ENCODE measurements at regions not wholly inside any gene's neighbourhood (a gene's known extent, or its start where the extent isn't known, plus 50 kb on each side); places are given as distances from the start of the nearest gene placed in this dataset.

DNA sequence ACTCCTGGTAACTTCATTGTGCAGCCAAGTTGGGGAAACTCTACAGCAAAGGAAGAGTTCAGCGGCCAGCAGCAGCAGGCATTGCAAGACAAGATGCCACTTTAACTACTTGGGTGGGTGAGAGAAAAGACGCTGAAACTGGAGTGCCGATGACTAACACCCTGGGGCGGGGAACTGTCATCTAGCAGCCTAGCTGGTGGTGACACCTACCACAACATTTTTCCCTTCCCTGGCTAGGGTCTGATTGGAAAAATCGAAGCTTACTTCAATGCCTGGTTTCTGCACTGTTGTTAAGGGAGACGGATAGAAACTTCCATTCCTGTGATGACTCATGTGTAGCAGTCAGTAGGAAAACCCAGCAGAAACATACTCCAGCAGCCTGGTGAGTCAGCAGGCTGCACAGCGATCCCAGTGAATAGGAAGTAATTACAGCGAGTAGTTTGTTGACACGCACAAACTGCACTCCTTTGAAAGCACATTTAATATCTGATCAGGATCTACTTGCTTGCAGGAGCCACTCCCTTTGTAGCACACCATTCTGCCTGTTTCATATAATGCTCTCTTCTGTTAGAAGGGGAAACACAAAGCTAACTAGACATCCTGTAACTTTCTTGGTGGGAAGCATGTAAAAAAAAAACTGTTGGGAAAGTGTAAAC, 62.1 kb upstream of the MAPRE2 start:
- DNase-seq: peak; percentile 44

DNA sequence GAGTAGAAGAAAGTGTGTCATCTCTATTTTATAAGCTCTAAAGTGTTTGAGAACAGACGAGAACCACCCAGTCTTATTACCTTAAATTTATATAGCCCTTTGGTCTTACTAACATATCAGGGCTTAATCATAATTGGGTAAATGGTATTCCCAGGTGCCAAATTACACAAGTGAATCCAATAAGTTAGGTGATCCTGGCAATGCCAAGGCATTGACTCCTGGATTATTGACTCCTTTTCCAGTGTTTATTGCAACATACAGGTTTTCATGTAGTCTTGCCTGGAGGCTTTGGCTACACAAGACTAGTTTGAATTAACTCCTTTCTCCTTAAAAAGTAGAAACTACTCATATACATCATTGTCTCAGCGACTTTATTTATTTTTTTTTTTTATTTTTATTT, 59.7 kb upstream of the MAPRE2 start:
- DNase-seq: no peak

DNA sequence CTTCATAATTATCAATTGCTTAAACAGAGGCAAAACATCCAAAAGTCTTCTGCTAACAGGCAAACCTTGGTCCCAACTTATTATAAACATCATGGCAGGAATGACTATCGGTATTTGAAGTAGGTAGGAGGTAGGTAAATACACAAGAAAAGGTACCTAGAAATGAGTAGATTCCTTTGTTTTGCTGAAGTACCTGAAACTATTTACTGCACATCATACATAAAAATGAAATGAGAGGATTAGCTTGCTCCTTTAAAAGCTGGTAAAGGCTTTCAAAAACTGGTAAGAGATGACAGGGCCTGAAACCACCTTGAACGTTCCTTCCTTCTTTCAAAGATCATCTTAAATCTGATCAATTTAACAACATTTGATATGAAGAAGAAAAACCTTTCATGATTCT, 55.2 kb upstream of the MAPRE2 start:
- DNase-seq: no peak

DNA sequence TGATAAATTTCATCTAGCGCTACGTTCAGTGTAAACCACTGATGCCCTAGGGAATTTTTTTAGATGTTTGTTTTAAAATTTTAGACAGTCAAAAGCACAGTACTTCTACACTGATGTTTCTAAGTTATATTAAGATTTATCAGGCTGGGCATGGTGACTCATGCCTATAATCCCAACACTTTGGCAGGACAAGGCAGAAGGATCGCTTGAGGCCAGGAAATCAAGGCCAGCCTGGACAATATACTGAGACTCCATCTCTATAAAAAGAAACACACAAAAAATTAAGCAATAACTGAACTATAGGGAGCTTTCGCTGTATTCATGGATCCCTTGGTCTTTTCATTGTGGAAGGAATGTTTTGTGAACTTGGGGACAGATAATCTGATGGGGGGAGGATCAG, 50.6 kb upstream of the MAPRE2 start:
- DNase-seq: no peak

DNA sequence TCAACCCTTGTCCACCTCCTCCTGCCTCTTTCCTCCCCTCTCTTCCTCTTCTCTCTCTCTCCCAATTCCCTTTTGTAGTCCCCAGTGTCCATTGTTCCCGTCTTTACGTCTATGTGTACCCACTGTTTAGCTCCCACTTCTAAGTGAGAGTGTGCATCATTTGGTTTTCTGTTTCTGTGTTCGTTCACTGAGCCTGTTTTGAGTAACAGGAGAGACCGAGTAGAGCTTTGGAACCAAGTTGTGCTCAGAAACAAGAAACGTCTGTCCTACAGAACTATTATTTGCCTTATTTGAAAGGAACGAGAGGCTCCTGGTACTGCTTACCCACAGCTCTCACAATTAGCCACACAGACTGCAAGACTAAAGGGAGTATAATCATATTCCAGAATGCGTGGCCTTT, 50.1 kb upstream of the MAPRE2 start:
- DNase-seq: no peak
